Panc1 (cell line): ENCODE measurements at regions not wholly inside any gene's neighbourhood (a gene's known extent, or its start where the extent isn't known, plus 50 kb on each side); places are given as distances from the start of the nearest gene placed in this dataset.

Source experiments
- ATAC-seq: fragments of 200-7000 bp; cut with Tn5 transposase; 2 replicates; pipeline ENCODE4 v1.9.1; 2020; ENCODE audit warnings: mild to moderate bottlenecking, moderate library complexity
- BruUV-seq: library from RNA; stranded (reverse); fragments of 400-500 nt; replicated peaks from 2 replicates; lab custom pipeline; 2021; lab: Mats Ljungman, UMichigan
- CTCF ChIA-PET: fragments of 300-600 bp; sonication (Branson Sonifier 250); formaldehyde crosslinking; loops from one replicate; lab custom pipeline; 2022; ENCODE audit warnings: antibody characterized with exemption; lab: Charles Lee
- POLR2A ChIA-PET: fragments of 300-600 bp; sonication (Branson Sonifier 250); formaldehyde crosslinking; loops from one replicate; lab custom pipeline; 2022; ENCODE audit warnings: antibody characterized with exemption; lab: Charles Lee
- DNase-seq: peaks from one replicate; pipeline ENCODE4 v3.0.0-alpha.2; 2010; ENCODE audit warnings: low read depth, low spot score
- H3K27ac ChIP-seq: 2 replicates; pipeline ENCODE4 v1.5.1; 2011; ENCODE audit warnings: mild to moderate bottlenecking, low read length, inconsistent platforms
- H3K27me3 ChIP-seq: fragments of 200-500 bp; sonication (Bioruptor generic); 2 replicates; pipeline ENCODE4 v1.6.0; 2014; ENCODE audit warnings: low read length, inconsistent platforms; ENCODE audit not compliant: control insufficient read depth, insufficient read depth
- H3K36me3 ChIP-seq: fragments of 200-500 bp; sonication (Bioruptor generic); 2 replicates; pipeline ENCODE4 v1.5.1; 2014; ENCODE audit warnings: inconsistent platforms, mild to moderate bottlenecking, low read length, moderate library complexity; ENCODE audit not compliant: control insufficient read depth, insufficient read depth
- H3K4me1 ChIP-seq: 2 replicates; pipeline ENCODE4 v1.5.1; 2011; ENCODE audit warnings: inconsistent platforms, mild to moderate bottlenecking, low read length, moderate library complexity; ENCODE audit not compliant: control insufficient read depth, insufficient read depth
- H3K4me3 ChIP-seq, 2 experiments: 2 replicates each; pipeline ENCODE4 v1.5.1; 2011 to 2012; ENCODE audit warnings: low read depth in 2 of 2, low read length in 2 of 2, mild to moderate bottlenecking in 2 of 2, inconsistent platforms in 1 of 2, moderate library complexity in 1 of 2
- H3K9me3 ChIP-seq: fragments of 200-500 bp; sonication (Bioruptor generic); 2 replicates; pipeline ENCODE4 v1.5.1; 2014; ENCODE audit warnings: low read depth, mild to moderate bottlenecking, inconsistent platforms, low read length, moderate library complexity; ENCODE audit not compliant: control insufficient read depth, insufficient read depth
- CTCF ChIP-seq: fragments of 450-650 bp; IDR thresholded peaks from 2 replicates; pipeline ENCODE4 v1.5.1; 2017; ENCODE audit warnings: mild to moderate bottlenecking
- POLR2AphosphoS5 ChIP-seq: IDR thresholded peaks from 2 replicates; pipeline ENCODE4 v1.6.1; 2012; ENCODE audit warnings: mild to moderate bottlenecking, low read depth, low read length, moderate library complexity
- REST ChIP-seq, 2 experiments: IDR thresholded peaks; 2 replicates each; pipeline ENCODE4 v1.6.1; 2011 to 2012; ENCODE audit warnings: low read depth in 2 of 2, control low read depth in 1 of 2, low read length in 1 of 2, mild to moderate bottlenecking in 1 of 2, moderate library complexity in 1 of 2; ENCODE audit not compliant: insufficient read depth in 1 of 2
- SIN3A ChIP-seq: IDR thresholded peaks from 2 replicates; pipeline ENCODE4 v1.6.1; 2012; ENCODE audit warnings: low read depth, mild to moderate bottlenecking, low read length, moderate library complexity, borderline replicate concordance; ENCODE audit not compliant: insufficient read depth
- TCF7L2 ChIP-seq: IDR thresholded peaks from 2 replicates; pipeline ENCODE4 v1.6.1; 2011; ENCODE audit warnings: mild to moderate bottlenecking, low read depth, low read length, inconsistent platforms
- in situ Hi-C: cut with HindIII; loops from 2 replicates; pipeline ENCODE4 v1.10.0; 2016; ENCODE audit warnings: low sequenced_read_pairs, low pct_unique_long_range_greater_than_20kb
- intact Hi-C: fragments of 100-400 bp; cut with micrococcal nuclease; formaldehyde crosslinking; loops from one replicate; pipeline ENCODE4 v1.10.0; 2022; ENCODE audit not compliant: unreplicated experiment

GRCh38 chr9:23005156-23005555, 558.5 kb downstream of the DMRTA1 start:
- BruUV-seq: no TSS peak

GRCh38 chr9:23006127-23006526, 559.5 kb downstream of the DMRTA1 start:
- no peaks in the 10 kb centered on the region for H3K9me3 ChIP-seq
- intact Hi-C loops (no loop called here), in situ Hi-C loops (no loop called here)
- H3K36me3 ChIP-seq: no peaks in the 10 kb centered on the region
- H3K4me3 ChIP-seq: no peak overlapping the region
- CTCF ChIA-PET: no interaction called here
- H3K27me3 ChIP-seq: no peaks in the 10 kb centered on the region
- BruUV-seq: no TSS peak
- TF ChIP-seq CTCF (no peak), POLR2AphosphoS5 (no peak), SIN3A (no peak), REST (IDR thresholded peaks at IDR 0.05; ENCODE audit: insufficient read depth in 1 of 2, low read depth in 2 of 2, low read length in 1 of 2) (no peak), TCF7L2 (no peak)
- H3K27ac ChIP-seq: no peak overlapping the region
- ATAC-seq: no peak
- no peak for DNase-seq
- no peaks in the 10 kb centered on the region for H3K4me1 ChIP-seq
- POLR2A ChIA-PET: no interaction called here

More at GRCh38 chr9:23005156-23005555, 558.5 kb downstream of the DMRTA1 start:
- intact Hi-C loops (no loop called here), in situ Hi-C loops (no loop called here)
- Histone ChIP-seq H3K27ac (no peak overlapping the region), H3K9me3 (no peaks in the 10 kb centered on the region), H3K4me3 (no peak overlapping the region), H3K36me3 (no peaks in the 10 kb centered on the region), H3K27me3 (no peaks in the 10 kb centered on the region), H3K4me1 (no peaks in the 10 kb centered on the region)
- ATAC-seq (no peak), DNase-seq (no peak)
- no peak for TF ChIP-seq SIN3A
- TF ChIP-seq REST (IDR thresholded peaks at IDR 0.05; ENCODE audit: insufficient read depth in 1 of 2, low read depth in 2 of 2, low read length in 1 of 2): no peak
- TF ChIP-seq TCF7L2: no peak
- no peak for TF ChIP-seq CTCF
- TF ChIP-seq POLR2AphosphoS5: no peak
- ChIA-PET CTCF (no interaction called here), POLR2A (interaction anchor here (0.5 kb wide), 1 partner anchor 1544 kb away, joined by 3 read pairs; no protein-coding TSS in a partner anchor)
